ENCODE measurements at regions not wholly inside any gene's neighbourhood (a gene's known extent, or its start where the extent isn't known, plus 50 kb on each side); places are given as distances from the start of the nearest gene placed in this dataset.

- no peaks in the 10 kb centered on the region for H3K27me3 ChIP-seq
- H3K4me1 ChIP-seq (ENCODE audit: low read depth), result no peaks in the 10 kb centered on the region
- no peaks in the 10 kb centered on the region for H3K9me3 ChIP-seq (ENCODE audit: low read depth)
- no peak for DNase-seq (ENCODE audit: low read depth in 1 of 2, low spot score in 1 of 2)
- H3K4me3 ChIP-seq, result no peak overlapping the region
- no peak overlapping the region for H3K27ac ChIP-seq
- H3K36me3 ChIP-seq, result no peaks in the 10 kb centered on the region
- TF ChIP-seq CTCF (IDR thresholded peaks at IDR 0.05; ENCODE audit: low read depth, low read length), result no peak
Observed at GRCh38 chr4:32243926-32244325, 1523.8 kb downstream of the PCDH7 start.

GRCh38 chr4:32249040-32249439, 1528.9 kb downstream of the PCDH7 start:
- Histone ChIP-seq H3K27me3 (no peaks in the 10 kb centered on the region), H3K4me1 (ENCODE audit: low read depth) (no peaks in the 10 kb centered on the region), H3K27ac (no peak overlapping the region), H3K9me3 (ENCODE audit: low read depth) (no peaks in the 10 kb centered on the region), H3K36me3 (no peaks in the 10 kb centered on the region), H3K4me3 (no peak overlapping the region)
- TF ChIP-seq CTCF (IDR thresholded peaks at IDR 0.05; ENCODE audit: low read depth, low read length), result no peak
- DNase-seq (ENCODE audit: low read depth in 1 of 2, low spot score in 1 of 2), result no peak

GRCh38 chr4:32251126-32251525, 1531.0 kb downstream of the PCDH7 start:
- H3K36me3 ChIP-seq, result no peaks in the 10 kb centered on the region
- TF ChIP-seq CTCF (IDR thresholded peaks at IDR 0.05; ENCODE audit: low read depth, low read length), result no peak
- H3K4me1 ChIP-seq (ENCODE audit: low read depth), result no peaks in the 10 kb centered on the region
- DNase-seq (ENCODE audit: low read depth in 1 of 2, low spot score in 1 of 2), result no peak
- no peak overlapping the region for H3K27ac ChIP-seq
- no peaks in the 10 kb centered on the region for H3K9me3 ChIP-seq (ENCODE audit: low read depth)
- H3K27me3 ChIP-seq, result no peaks in the 10 kb centered on the region
- H3K4me3 ChIP-seq, result no peak overlapping the region

- TF ChIP-seq CTCF (IDR thresholded peaks at IDR 0.05; ENCODE audit: low read depth, low read length), result no peak
- Histone ChIP-seq H3K27ac (no peak overlapping the region), H3K4me1 (ENCODE audit: low read depth) (no peaks in the 10 kb centered on the region), H3K4me3 (no peak overlapping the region), H3K27me3 (no peaks in the 10 kb centered on the region), H3K36me3 (no peaks in the 10 kb centered on the region), H3K9me3 (ENCODE audit: low read depth) (no peaks in the 10 kb centered on the region)
- DNase-seq (ENCODE audit: low read depth in 1 of 2, low spot score in 1 of 2), result no peak
Observed at GRCh38 chr4:32251926-32252325, 1531.8 kb downstream of the PCDH7 start.

GRCh38 chr4:32254216-32254615, 1534.0 kb downstream of the PCDH7 start:
- no peak for DNase-seq (ENCODE audit: low read depth in 1 of 2, low spot score in 1 of 2)
- no peak for TF ChIP-seq CTCF (IDR thresholded peaks at IDR 0.05; ENCODE audit: low read depth, low read length)
- no peaks in the 10 kb centered on the region for H3K36me3 ChIP-seq
- H3K27me3 ChIP-seq, result no peaks in the 10 kb centered on the region
- H3K27ac ChIP-seq, result no peak overlapping the region
- H3K4me1 ChIP-seq (ENCODE audit: low read depth), result no peaks in the 10 kb centered on the region
- no peak overlapping the region for H3K4me3 ChIP-seq
- H3K9me3 ChIP-seq (ENCODE audit: low read depth), result no peaks in the 10 kb centered on the region

GRCh38 chr4:32258986-32259385, 1538.8 kb downstream of the PCDH7 start:
- Histone ChIP-seq H3K9me3 (ENCODE audit: low read depth) (no peaks in the 10 kb centered on the region), H3K27ac (no peak overlapping the region), H3K27me3 (no peaks in the 10 kb centered on the region), H3K4me3 (no peak overlapping the region), H3K4me1 (ENCODE audit: low read depth) (no peaks in the 10 kb centered on the region), H3K36me3 (no peaks in the 10 kb centered on the region)
- no peak for TF ChIP-seq CTCF (IDR thresholded peaks at IDR 0.05; ENCODE audit: low read depth, low read length)
- no peak for DNase-seq (ENCODE audit: low read depth in 1 of 2, low spot score in 1 of 2)
